ENCODE measurements at regions not wholly inside any gene's neighbourhood (a gene's known extent, or its start where the extent isn't known, plus 50 kb on each side); places are given as distances from the start of the nearest gene placed in this dataset.

DNA sequence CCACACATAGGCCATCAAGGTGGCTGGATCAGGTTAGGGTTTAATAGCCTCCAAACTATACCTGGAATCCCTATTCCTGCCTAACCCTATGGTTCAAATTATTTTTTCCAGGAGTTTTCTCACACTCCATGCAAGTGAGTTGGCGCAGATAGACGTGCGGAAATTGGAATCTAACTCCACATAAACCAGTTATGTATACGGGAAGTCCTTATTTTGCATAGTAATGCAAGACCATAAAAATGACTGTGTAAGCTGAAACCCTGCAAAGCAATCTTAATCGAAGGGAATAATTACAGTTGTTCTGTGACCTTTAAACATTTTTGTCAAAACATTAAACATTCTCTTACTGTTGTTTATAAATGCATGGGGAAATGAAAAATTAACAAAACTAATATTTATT lies 200.1 kb upstream of the SIX2 start:
- no peak for DNase-seq

DNA sequence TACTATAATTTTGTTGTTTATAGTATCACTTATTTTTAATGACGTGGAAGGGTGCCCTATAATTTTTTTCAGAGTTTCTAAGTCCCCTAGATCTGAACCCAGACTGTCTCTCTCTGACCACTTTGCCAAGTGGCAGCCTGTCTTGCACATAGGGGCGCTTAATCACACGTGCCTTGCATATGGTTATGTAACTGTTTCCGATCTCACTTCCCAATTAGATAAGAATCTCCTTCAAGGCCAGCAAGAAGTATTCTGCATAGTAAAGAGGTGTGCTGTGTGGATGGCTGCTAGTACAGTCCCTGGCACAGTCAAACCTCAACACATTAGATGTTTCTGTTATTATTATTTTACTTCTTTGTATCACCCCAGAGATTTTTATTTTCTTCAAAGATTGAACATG lies 197.8 kb upstream of the SIX2 start:
- DNase-seq = no peak

DNA sequence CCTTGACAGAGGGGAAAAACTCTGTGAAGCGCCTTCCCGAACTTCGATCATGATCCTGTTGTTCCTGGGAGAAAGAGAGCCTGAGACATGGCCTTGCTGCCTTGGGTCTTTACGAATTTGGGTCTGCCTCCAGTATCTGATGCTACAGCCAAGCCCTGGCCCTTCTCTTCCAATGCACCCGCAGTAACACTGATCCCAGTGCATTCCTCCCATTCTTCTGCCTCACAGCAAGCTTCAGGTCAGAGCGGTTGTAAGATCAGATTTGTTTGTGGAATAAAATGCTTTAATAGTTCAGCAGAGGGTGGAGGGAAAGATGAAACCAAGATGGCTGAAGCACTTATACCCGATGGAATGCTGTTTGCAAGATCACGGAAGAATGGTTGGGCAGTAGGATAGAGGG lies 196.7 kb upstream of the SIX2 start:
- DNase-seq = no peak

DNA sequence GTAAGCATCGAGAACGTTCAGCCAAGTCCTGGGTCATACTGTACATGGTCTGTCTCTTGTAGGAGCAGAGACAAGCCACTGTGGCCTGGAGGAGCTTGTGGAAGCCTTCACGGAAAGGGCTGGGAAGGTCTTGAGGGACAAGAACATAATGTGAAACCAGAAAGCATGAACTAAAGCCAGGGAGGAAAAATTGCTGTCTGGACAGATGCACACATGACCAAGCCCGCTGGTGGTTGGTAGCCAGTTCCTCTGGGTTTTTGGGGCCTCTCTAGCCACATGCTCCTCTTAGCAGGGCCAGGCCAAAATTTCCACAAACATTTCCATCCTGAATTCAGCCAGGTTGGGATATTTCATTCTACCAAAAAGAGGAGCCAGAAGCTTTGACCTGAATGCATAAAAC lies 196.2 kb upstream of the SIX2 start:
- DNase-seq = no peak

DNA sequence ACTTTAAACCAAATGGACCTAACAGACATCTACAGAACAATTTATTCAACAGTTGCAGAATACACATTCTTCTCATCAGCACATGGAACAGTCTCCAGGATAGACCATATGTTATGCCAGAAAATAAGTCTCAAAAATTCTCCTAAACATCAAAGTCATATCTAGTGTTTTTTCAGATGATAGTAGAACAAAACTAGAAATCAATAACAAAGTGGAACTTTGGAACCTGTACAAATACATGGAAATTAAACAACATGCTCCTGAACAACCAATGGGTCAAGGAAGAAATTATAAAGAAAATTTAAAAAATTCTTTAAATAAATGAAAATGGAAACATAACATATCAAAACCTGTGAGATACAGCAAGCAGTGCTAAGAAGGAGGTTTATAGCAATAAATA lies 194.1 kb upstream of the SIX2 start:
- no peak for DNase-seq

DNA sequence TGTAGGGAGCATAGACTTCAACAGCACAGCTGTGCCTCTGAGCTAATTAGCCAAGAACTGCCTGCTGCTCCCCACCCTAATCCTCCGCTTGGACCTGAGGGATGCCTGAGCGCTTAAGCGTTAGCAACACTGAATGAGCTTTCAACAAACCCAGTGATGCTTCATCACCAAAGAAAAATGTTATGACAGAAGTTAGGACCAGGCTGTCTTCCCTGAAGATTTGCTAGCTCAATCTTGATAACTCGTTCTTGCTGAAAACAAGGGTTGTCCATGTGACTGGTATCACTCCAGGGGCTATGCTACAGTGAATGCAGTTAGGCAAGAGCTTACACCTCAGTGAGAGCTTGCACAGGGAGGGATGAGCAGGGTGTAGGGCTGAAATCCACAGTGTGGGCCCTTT lies 190.7 kb upstream of the SIX2 start:
- no peak for DNase-seq

DNA sequence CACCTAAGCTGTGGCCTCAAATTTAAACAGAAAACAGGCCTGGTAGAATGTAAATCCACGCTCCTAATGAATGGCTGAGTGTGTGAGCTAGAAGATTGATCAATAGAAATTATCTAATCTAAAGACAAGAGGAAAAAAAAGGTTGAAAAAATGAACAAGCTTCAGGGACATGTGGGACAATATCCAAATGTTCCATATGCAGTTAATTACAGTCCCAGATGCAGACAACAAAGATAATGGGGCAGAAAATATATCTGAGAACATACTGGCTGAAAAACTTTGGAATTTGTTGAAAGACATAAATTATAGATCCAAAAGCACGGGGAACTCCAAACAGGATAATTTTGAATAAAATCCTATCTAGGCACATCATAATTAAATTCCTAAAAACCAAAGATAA lies 186.7 kb upstream of the SIX2 start:
- no peak for DNase-seq

DNA sequence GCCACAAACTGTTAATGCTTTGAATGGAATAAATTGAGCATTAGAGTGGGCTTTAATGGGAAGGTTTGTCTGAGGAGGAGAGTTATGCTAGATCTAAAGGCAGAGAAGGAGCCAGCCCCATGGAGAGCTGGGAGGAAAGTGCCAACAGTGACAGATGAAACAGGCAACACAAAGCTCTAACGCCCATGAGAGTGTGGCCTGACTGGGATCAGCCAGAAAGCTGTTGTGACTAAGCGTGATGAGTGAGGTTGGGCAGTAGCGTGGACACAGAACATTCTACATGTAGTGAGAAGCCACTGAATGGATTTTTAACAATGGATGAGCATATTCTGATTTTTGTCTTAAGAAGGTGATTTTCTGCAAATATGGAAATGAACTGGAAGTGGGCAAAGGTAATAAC lies 185.3 kb upstream of the SIX2 start:
- no peak for DNase-seq

DNA sequence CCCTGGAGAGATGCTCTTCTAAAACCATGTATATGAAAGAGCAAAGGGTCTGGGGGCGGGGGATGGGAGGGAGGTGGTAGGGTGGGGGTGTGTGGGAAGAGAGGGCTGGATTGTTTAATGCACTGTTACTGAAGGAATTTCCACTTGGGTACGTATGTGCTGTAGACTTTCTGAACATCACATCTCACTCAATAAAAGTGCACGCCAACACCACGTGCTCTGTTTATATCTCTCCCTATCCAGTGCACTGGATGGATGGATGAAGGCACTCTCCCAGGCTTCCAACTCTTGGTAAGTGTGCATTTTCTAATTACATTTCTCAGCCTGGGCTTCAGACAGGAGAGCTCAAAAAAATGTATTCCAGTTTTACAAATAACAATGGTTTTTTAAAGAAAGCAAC lies 184.3 kb upstream of the SIX2 start:
- no peak for DNase-seq

DNA sequence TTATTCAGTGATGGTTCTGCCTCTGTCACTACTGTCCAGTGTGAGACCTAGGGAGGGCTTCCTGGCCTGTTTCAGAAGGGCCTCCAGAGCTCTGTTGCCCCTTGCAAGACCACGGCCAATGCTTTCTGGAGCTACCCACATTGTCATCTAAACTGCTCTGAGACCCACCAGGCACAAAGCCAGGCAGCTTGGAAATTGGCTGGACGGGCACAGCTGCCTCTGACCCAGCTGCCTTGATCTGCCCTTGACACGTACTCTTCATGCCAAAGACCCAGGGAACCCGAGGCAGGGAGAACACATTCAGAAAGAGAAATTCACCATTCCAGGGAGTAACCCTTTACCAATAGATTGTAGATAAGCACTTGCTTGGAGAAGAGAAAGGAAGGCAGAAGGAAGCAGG lies 183.7 kb upstream of the SIX2 start:
- no peak for DNase-seq

DNA sequence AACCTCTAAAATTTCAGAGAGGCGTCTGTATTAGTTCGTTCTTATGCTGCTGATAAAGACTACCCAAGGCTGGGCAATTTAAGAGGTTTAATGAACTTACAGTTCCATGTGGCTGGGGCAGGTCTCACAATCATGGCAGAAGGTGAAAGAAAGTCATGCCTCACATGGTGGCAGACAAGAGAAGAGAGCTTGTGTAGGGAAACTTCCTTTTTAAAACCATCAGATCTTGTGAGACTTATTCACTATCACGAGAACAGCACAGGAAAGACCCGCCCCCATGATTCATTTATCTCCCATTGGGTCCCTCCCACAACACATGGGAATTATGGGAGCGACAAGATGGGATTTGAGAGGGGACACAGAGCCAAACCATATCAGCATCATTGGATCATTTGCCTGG lies 183.2 kb upstream of the SIX2 start:
- DNase-seq = no peak

DNA sequence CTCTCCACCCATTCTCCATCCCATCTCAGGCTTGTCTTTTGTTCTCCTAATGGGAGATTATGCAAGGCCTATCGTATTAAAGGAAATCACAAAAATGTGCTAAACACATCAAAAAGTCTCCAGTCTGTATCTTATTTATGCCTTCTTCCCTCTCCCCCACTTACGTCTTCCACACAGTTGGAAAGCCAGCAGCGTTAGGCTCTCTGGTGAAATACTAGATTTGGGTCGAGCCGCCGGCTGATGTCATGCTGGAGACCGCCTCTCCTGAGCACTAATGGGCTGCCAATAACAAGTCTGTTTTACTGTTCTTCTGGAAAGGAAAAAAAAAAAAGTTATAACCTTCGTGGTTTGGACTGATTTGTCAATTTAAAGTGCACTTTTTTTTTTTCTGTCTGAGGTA lies 182.7 kb upstream of the SIX2 start:
- DNase-seq = no peak

DNA sequence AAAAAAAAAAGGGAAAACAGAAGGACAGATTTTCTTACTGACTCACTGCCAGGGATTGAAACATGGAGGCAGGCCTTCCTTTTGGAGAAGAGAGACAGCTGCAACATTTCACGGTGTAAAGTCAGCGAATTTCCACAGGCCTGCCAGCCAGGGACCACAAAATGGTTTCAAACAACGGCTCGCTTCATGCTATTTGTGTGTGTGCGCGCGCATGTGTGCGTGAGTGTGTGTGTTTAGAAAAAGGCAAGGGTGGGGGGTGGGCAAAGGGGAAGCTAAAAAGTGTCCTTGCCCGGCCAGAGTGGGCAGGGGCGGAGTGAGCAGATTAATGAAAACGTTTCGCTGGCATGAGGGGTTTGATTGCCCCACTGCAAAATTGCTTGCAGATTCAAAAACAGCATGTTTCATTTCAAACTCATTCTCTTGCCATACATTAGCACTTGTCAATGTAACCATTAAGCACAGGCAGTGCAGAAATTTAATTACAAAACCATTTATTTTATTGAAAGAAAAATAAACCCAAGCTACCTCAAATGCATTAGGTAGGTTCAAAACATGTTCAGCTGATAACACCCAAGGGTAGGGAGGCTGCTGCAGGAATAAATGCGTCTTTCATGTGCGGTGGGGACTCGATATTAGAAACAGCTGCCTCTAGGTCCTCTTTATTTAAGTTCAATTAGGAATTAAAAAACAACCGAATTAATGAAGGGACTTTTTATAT lies 182.1 kb upstream of the SIX2 start:
- no peak for DNase-seq

DNA sequence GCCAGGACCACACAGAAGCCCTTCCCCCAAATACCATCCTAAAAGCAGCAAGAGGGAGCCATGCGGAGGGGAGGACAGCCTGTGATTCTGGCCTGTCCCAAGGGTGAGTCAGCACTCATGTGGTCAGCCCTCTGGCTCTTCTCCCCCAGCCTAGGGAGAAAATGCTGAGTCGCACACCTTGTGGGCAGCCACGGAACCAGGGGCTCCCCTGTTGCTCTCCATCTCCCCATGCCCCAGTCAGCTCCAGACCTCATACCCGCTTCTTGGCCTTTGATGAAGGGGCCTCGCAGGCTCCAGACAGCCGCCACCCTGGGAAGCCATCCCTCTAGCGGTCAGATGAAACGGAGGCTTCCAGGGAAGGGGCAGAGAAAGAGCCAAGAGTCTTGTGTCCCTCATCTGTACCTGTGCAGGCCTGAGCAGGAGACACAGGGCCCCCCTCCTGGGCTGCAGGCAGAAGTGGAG lies 181.3 kb upstream of the SIX2 start:
- DNase-seq = no peak

DNA sequence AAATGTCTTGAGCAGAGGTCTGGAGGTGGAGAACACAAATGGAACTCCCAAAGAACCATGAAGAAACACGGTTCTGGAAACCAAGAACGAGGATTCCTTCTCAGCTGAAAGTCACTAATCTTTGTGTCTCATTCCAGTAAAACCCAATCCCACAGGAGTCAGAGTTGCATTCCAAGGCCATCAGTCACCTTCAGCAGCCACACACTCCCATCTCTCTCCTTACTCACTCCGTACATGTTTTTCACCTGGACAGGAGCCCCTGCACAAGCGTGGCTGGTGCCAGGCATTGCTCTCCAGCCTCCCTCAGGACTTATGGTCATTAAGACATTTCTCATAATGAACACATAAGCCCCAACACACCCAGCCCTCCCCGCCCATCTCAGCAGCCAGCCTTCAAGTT lies 175.4 kb upstream of the SIX2 start:
- no peak for DNase-seq

DNA sequence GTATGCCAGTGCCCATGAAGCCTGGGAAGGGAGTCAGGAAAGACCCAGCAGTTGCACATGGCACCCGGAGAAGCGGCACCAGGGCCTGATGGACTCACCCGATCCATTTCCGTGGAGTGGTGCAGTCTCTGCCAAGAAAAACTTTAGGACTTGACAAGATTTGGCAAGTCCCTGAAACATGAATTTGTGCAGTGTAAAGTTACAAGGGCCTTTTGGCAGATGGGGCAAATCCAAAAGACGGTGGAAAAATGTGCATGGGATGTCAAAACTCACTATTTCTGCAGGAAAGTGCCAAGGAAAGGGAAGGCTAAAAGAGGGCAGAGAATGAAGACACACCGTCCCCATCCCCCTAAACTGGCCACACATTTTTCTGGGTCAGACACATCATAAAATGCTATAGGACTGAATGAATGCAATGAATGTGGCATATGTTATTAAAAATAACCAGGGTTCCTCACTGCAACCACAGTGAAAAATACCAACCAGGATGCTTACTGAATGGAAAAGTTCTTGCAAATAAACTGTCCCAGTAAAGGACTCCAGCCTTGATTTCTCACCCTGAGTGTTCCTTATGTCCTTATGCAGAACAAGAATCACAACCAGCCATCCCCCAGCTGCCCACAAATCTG lies 173.5 kb upstream of the SIX2 start:
- DNase-seq = no peak

DNA sequence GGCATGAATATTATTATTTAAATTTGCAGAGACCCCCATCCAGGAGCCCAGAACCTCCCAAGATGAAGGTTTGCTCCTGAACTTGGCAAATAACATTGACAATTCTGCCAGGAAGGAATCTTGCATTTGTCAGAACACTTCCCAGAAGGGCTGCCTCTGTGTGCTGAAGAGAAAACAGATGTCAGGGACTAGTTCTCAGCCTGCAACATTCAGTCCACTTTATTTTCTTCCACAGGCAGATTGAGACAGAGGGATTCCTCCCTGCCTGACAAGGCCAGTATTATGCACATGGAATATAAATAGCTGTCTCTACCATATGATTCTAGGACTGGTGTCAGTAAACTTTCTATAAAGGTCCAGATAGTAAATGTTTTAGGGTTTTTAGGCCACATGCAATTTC lies 171.5 kb upstream of the SIX2 start:
- no peak for DNase-seq

DNA sequence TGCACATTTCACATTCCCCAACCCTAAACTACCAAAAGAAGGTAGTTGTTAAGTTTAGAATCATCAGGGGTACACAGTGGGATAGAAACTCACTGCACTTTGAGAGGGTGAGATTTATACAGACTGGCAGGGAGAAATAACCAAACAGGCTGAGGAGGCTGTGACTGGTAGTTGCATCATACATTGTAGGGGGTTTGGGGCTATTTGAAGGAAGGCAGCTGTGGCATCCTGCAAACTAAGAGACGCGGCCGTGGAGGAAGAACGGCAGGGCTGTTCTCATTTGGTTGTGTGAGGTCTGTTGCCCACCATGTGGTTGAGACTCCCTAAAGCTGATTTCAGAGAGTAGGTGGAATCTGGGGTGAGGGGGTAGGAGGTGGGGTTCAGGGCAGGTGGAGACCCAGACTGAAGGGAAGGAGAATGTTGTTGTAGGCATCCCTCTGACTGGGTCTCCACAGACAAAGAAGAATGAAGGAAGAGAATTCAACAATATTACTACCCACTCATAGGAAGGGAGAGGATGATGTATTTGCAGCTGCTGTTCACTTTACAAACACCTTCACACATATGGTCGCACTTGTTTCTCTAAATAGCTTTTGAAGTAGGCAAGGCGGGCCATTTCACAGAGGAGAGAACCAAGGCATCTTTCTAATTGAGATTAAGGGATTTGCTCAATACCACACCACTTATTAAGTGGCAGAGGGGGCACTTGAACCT lies 170.9 kb upstream of the SIX2 start:
- DNase-seq = no peak

DNA sequence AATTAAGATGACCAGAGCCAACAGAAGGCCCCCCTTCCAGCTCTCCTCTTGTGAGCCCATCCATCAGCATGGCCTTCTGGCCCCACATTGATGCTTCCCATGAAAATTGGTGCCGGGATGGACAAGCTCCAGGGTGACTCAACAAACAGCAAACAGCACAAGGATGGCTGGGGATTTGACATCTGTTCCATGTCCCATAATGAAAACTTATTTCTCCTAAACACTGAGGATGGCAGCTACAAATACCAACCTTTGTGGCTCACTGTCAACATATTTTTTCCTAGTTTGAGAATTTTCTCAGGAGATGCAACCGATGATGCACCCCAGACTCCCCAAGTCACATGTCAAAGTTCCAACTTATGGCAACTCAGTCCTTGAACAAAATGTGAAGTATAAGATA lies 169.6 kb upstream of the SIX2 start:
- no peak for DNase-seq

DNA sequence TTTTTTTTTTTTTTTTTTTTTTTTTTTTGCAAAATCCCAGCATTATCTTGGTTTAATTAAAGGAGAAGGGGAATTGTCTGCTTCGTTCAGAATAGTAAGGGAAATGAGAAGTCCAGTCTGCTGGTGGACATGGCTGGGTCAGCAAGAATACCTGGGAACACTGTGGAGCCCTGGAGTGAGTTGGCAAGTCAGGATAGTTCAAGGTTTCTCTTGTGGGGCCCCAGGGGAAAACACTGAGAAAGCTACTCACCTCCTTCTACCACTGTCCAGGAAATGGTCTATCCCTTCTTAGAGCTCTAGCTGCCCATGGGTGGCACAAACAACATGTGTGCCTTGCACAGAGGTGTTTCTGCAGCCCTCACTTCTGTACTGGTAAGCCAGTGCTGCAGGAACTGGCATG lies 169.1 kb upstream of the SIX2 start:
- DNase-seq = no peak

DNA sequence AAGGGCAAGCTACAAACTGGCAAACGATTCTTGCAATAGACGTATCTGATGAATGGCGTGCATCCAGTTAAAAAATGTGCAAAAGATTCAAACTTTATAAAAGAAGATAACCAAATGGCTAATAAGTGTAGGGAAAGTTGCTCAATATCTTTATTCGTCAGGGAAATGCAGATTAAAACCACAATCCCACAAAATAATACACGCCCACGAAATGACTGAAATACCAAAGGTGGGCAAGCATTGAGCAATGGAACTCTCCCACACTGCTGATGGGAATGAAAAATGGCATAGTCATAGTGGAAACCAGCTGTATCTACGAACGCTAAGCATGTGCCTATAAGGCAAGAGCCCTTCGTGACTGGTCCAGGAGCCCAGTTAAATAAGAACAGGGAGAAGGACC lies 168.6 kb upstream of the SIX2 start:
- no peak for DNase-seq

DNA sequence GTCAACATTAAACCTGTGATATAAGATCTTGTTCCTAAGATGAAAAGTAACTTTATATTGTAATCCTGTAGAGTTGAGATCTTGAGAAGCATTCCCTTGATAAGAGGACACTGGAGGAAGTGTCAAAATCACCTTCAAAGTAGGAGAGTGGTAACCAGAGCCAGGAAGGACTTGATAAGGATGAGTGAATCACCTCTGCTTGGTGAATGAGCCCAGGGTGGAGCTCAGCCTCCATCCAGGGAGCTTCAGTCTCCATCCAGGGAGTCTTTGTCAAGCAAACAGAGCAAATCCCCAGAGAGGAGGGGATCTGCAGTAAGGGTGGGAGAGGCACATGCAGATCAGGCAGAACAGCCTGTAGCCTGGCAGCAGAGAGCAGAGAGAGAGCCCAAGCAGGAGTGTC lies 167.1 kb upstream of the SIX2 start:
- no peak for DNase-seq

DNA sequence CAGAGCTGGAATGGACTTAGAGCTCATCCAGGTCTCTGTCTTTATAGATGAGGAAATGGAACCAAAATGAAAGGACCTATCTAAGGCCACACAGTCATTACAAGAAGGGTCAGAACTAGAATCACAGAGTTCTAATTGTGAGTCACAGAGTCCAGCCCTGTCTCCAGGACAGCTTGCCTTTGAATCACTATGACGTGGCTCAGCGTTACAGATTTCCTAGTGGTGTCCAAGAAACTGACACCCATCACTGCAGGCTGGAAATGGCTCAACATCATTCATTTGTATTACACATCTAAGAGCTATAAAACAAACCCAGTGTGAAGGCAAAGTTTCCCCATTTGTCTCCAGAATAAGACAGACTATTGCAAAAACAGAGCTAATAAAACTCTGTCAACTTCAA lies 164.3 kb upstream of the SIX2 start:
- no peak for DNase-seq

DNA sequence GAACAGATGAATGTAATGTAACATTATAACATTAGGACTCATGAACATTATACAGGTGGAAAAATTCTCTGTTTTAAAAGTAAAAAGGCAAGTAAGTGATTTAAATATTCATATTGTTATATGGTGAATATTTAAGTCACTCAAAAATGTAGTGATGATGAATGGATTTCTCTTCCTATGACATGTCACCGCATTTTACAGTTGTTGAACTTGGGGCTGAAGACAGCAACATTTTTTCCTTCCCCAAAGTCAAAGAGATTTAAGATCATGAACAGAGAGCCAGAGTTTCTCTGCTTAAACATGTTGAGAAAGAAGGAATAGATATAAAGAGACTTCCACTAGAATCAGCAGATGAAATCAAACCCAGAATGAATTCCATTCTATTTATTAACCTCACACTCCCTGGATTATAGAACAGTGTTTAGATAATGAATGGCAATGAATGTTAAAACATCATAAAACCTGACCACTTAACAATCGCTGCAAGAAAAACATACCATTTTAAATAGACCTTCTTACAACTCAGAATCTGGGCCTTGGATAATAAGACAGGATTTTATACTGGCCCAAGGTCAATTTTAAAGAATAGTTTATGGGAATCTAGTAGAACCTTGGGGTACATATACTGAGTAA lies 163.6 kb upstream of the SIX2 start:
- DNase-seq = no peak
